AG04450 (cell line): ENCODE measurements at regions not wholly inside any gene's neighbourhood (a gene's known extent, or its start where the extent isn't known, plus 50 kb on each side); places are given as distances from the start of the nearest gene placed in this dataset.

Source experiments
- CTCF ChIA-PET: fragments of 300-600, 350-600 bp; formaldehyde crosslinking; extraction: SDS; loops from one replicate; lab custom pipeline; 2022; ENCODE audit warnings: antibody characterized with exemption, inconsistent platforms; lab: Charles Lee
- POLR2A ChIA-PET: fragments of 350-600 bp; formaldehyde crosslinking; extraction: SDS; loops from one replicate; lab custom pipeline; 2021; ENCODE audit warnings: antibody characterized with exemption, inconsistent platforms; lab: Yijun Ruan, JAX
- DNase-seq: peaks from one replicate; pipeline ENCODE4 v3.0.0-alpha.2; 2011; ENCODE audit warnings: low read depth, low spot score
- H3K27ac ChIP-seq: one replicate; pipeline ENCODE4 v1.5.1; 2012; ENCODE audit warnings: low read depth, low read length, control low read depth
- H3K27me3 ChIP-seq: one replicate; pipeline ENCODE4 v1.6.0; 2012; ENCODE audit warnings: low read length; ENCODE audit not compliant: control insufficient read depth, insufficient read depth
- H3K4me3 ChIP-seq: 2 replicates; pipeline ENCODE4 v1.5.1; 2011; ENCODE audit warnings: mild to moderate bottlenecking, low read depth, low read length, control low read depth
- H3K9me3 ChIP-seq: 2 replicates; pipeline ENCODE4 v1.5.1; 2012; ENCODE audit warnings: low read length; ENCODE audit not compliant: control insufficient read depth, insufficient read depth
- TF ChIP-seq, protein P1 (sequence below): IDR thresholded peaks from 2 replicates; pipeline ENCODE4 v1.5.1; 2011; ENCODE audit warnings: low read depth, low read length, control low read depth, inconsistent platforms

DNA sequence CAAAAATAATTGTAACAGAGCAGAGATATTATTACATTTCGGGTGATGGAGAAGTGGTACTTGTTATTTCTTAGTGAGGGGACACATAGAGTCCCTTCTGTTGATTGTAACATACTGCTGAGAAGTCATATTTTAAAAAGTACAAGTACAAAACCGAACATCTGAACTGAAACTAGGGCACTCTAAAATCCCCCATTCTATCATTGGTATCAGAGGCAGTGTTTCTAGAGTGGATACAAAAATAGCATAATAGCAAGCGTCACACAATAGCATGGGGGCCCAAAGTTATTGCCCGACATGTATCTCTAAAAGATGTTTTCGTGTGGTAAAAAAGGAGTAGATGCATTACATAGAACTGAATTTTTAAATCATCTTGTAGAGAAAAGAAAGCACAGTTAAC lies 502.1 kb upstream of the SLC10A2 start:
- peaks cover 18% of the 10 kb centered on the region for H3K9me3 ChIP-seq
- DNase-seq: no peak
- no peak overlapping the region for H3K27ac ChIP-seq
- no peaks in the 10 kb centered on the region for H3K27me3 ChIP-seq
- no peak overlapping the region for H3K4me3 ChIP-seq
- TF ChIP-seq, protein P1, sequence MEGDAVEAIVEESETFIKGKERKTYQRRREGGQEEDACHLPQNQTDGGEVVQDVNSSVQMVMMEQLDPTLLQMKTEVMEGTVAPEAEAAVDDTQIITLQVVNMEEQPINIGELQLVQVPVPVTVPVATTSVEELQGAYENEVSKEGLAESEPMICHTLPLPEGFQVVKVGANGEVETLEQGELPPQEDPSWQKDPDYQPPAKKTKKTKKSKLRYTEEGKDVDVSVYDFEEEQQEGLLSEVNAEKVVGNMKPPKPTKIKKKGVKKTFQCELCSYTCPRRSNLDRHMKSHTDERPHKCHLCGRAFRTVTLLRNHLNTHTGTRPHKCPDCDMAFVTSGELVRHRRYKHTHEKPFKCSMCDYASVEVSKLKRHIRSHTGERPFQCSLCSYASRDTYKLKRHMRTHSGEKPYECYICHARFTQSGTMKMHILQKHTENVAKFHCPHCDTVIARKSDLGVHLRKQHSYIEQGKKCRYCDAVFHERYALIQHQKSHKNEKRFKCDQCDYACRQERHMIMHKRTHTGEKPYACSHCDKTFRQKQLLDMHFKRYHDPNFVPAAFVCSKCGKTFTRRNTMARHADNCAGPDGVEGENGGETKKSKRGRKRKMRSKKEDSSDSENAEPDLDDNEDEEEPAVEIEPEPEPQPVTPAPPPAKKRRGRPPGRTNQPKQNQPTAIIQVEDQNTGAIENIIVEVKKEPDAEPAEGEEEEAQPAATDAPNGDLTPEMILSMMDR: no peak
- ChIA-PET CTCF (no interaction called here), POLR2A (no interaction called here)

DNA sequence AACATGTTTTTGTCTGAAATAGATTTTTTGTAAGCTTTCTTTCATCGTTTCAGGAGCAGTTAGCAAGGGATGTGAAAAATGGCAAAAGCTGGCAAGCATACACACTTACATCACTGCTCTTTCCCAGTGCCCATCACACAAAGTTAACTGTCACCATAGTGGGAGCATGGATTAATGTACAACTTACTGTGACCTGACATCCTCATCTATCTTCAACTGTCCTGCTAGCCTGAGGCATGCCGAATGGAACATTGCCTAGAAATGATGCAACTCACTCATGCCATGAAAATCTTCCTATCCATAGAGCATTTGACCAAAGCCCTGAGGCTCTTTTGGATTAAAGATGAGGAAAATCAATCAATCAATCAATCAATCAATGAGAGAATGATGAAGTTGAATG lies 491.7 kb upstream of the SLC10A2 start:
- H3K27ac ChIP-seq: no peak overlapping the region
- peaks cover 8% of the 10 kb centered on the region; the same call in 1 of the 2 replicates for H3K9me3 ChIP-seq
- H3K4me3 ChIP-seq: no peak overlapping the region
- no peaks in the 10 kb centered on the region for H3K27me3 ChIP-seq
- ChIA-PET CTCF (no interaction called here), POLR2A (no interaction called here)
- TF ChIP-seq, protein P1: no peak
- DNase-seq: no peak

DNA sequence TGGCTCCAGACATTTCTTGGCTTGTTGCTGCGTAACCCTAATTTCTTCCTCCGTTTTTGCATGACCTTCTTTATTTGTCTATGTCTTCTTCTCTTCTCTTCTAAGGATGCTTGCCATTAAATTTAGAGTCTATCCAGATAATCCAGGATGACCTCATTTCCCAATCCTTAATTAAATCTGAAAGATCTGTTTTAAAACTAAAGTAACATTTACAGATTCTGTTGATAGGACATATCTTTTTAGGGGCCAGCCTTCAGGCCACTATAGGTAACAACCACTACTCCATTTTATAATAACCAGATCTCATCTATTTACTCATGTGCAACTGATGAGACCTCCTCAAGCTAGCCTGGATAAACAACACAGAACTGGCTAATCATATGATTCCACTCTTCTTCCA lies 490.5 kb upstream of the SLC10A2 start:
- DNase-seq: no peak
- CTCF ChIA-PET: no interaction called here
- Histone ChIP-seq H3K27ac (no peak overlapping the region), H3K4me3 (no peak overlapping the region), H3K27me3 (no peaks in the 10 kb centered on the region), H3K9me3 (peaks cover 7% of the 10 kb centered on the region; the same call in 1 of the 2 replicates)
- TF ChIP-seq, protein P1: no peak
- POLR2A ChIA-PET: no interaction called here

DNA sequence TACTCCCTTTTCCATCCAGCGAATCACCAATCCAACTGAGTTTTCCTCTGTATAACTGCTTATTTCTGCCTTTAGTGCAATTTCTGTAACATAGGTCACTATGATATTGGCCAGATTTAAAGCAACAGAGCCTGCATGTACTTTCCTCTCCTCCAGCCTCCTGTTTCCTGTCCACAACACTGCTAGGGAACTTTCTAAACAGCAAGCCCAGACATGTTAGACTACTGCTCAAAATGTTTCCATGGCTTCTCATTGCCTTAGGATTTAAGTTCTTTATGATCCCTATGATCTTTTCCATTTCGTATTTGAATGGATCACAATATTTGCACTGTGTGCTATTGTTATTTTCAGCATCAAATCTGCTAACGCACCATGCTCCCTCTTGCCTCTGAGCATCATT lies 481.7 kb upstream of the SLC10A2 start:
- TF ChIP-seq, protein P1: no peak
- DNase-seq: no peak
- POLR2A ChIA-PET: no interaction called here
- peaks cover 15% of the 10 kb centered on the region; the same call in 1 of the 2 replicates for H3K9me3 ChIP-seq
- CTCF ChIA-PET: no interaction called here
- no peak overlapping the region for H3K27ac ChIP-seq
- H3K27me3 ChIP-seq: no peaks in the 10 kb centered on the region
- H3K4me3 ChIP-seq: no peak overlapping the region

DNA sequence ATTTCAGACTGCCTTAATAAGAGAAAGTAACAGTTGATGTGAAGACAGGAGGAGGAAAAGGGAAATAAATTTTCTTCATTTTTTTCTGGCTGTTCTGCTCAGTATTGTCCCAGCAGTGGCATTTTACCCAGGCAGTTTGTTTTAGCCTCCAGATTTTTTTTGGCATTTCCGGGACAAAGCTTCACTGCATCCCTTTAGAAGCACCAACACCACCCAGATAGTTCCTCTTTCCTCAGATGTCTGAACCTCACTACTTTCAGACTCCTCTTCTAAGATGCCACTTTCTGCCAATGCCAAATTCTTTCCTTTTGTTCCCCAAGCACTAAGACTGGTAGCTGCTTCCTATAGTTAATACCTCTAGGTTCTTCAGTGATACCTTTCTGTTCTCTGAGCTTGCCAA lies 480.1 kb upstream of the SLC10A2 start:
- Histone ChIP-seq H3K4me3 (no peak overlapping the region), H3K9me3 (peaks cover 13% of the 10 kb centered on the region; the same call in 1 of the 2 replicates), H3K27me3 (no peaks in the 10 kb centered on the region), H3K27ac (no peak overlapping the region)
- ChIA-PET POLR2A (no interaction called here), CTCF (no interaction called here)
- TF ChIP-seq, protein P1: no peak
- no peak for DNase-seq
